A549 (cell line): ENCODE measurements at regions not wholly inside any gene's neighbourhood (a gene's known extent, or its start where the extent isn't known, plus 50 kb on each side); places are given as distances from the start of the nearest gene placed in this dataset.

Source experiments
- CHD4 ChIP-seq: fragments of 200-600 bp; sonication (generic); IDR thresholded peaks from 2 replicates; pipeline ENCODE4 v1.6.1; 2016; ENCODE audit warnings: antibody characterized with exemption, mild to moderate bottlenecking, borderline replicate concordance
- CTCF ChIP-seq: fragments of >200 bp; sonication (Bioruptor Twin); formaldehyde crosslinking; IDR thresholded peaks from 3 replicates; pipeline ENCODE4 v1.5.1; 2016
- EHMT2 ChIP-seq: fragments of 200-600 bp; sonication (generic); IDR thresholded peaks from 2 replicates; pipeline ENCODE4 v1.6.1; 2016; ENCODE audit warnings: antibody characterized with exemption, low read depth, mild to moderate bottlenecking, moderate library complexity
- ELK1 ChIP-seq: fragments of 150-350 bp; IDR thresholded peaks from 2 replicates; pipeline ENCODE4 v1.6.1; 2014; ENCODE audit warnings: low read depth, mild to moderate bottlenecking, low read length
- EP300 ChIP-seq, 2 experiments: fragments of >200 bp; sonication (Bioruptor Twin); formaldehyde crosslinking; IDR thresholded peaks; 2 replicates in 1 of 2; 3 replicates in 1 of 2; pipeline ENCODE4 v1.6.1; 2016 to 2017
- POLR2A ChIP-seq: IDR thresholded peaks from 2 replicates; pipeline ENCODE4 v1.6.1; 2012; ENCODE audit warnings: mild to moderate bottlenecking, low read length
- REST ChIP-seq: fragments of 200-600 bp; sonication (generic); IDR thresholded peaks from 2 replicates; pipeline ENCODE4 v1.6.1; 2016; ENCODE audit warnings: antibody characterized with exemption, mild to moderate bottlenecking, moderate library complexity
- ZNF302 ChIP-seq: fragments of 250-450 bp; sonication (Bioruptor Pico); IDR thresholded peaks from 2 replicates; pipeline ENCODE4 v1.9.0; 2021; ENCODE audit warnings: inconsistent platforms, mild to moderate bottlenecking, moderate library complexity

- TF ChIP-seq EP300 (IDR thresholded peaks at IDR 0.05), result no peak
- TF ChIP-seq REST, result no peak
- TF ChIP-seq CTCF, result no peak
- no peak for TF ChIP-seq ZNF302 (CRISPR knock-in tag)
- TF ChIP-seq EHMT2, result no peak
- TF ChIP-seq POLR2A, result no peak
- no peak for TF ChIP-seq CHD4
- no peak for TF ChIP-seq ELK1
Observed at GRCh38 chr18:3389977-3390376, 60.0 kb upstream of the TGIF1 start.
